ENCODE measurements at regions not wholly inside any gene's neighbourhood (a gene's known extent, or its start where the extent isn't known, plus 50 kb on each side); places are given as distances from the start of the nearest gene placed in this dataset.
"Not testable (repeated sequence)": the region's sequence is repeated elsewhere in the genome, so short reads cannot be mapped to it uniquely, and the experiment has no call there.

GRCh38 chr18:8499810-8500675, 109.2 kb upstream of the RAB12 start:
- no peak for DNase-seq

GRCh38 chr18:8501044-8501443, 108.2 kb upstream of the RAB12 start:
- DNase-seq: peak in 1 of 56 donors; percentile 4

- no peak for DNase-seq
These were observed 106.0 kb upstream of the RAB12 start for GRCh38 chr18:8503248-8503647.

GRCh38 chr18:8504424-8504823, 104.8 kb upstream of the RAB12 start:
- no peak for DNase-seq

GRCh38 chr18:8504880-8505435, 104.3 kb upstream of the RAB12 start:
- no peak for DNase-seq

- no peak for DNase-seq
These were observed 102.8 kb upstream of the RAB12 start for GRCh38 chr18:8506251-8507049.

GRCh38 chr18:8507361-8507760, 101.9 kb upstream of the RAB12 start:
- DNase-seq: no peak

GRCh38 chr18:8507915-8508705, 101.1 kb upstream of the RAB12 start:
- no peak for DNase-seq

GRCh38 chr18:8513249-8513648, 96.0 kb upstream of the RAB12 start:
- no peak for DNase-seq

GRCh38 chr18:8514409-8514808, 94.8 kb upstream of the RAB12 start:
- no peak for DNase-seq

GRCh38 chr18:8515142-8515865, 93.9 kb upstream of the RAB12 start:
- DNase-seq: no peak

- DNase-seq: no peak
These were observed 92.6 kb upstream of the RAB12 start for GRCh38 chr18:8516371-8517250.

- no peak for DNase-seq
These were observed 92.0 kb upstream of the RAB12 start for GRCh38 chr18:8517276-8517675.

GRCh38 chr18:8519102-8519501, 90.1 kb upstream of the RAB12 start:
- no peak for DNase-seq

GRCh38 chr18:8520266-8520665, 89.0 kb upstream of the RAB12 start:
- DNase-seq: no peak

- no peak for DNase-seq
These were observed 86.5 kb upstream of the RAB12 start for GRCh38 chr18:8522756-8523155.

GRCh38 chr18:8525692-8526091, 83.5 kb upstream of the RAB12 start:
- no peak for DNase-seq

GRCh38 chr18:8526332-8526731, 82.9 kb upstream of the RAB12 start:
- no peak for DNase-seq

- DNase-seq: no peak
These were observed 79.6 kb upstream of the RAB12 start for GRCh38 chr18:8529609-8530008.

GRCh38 chr18:8531084-8531483, 78.2 kb upstream of the RAB12 start:
- DNase-seq: not testable (repeated sequence)
